Activated naive CD4-positive, alpha-beta T cell treated with anti-CD3 and anti-CD28 coated beads, Interleukin-2, amount 10 ng/mL, durations not matched to agents 7 days and 5 days (primary cell): ENCODE measurements at regions not wholly inside any gene's neighbourhood (a gene's known extent, or its start where the extent isn't known, plus 50 kb on each side); places are given as distances from the start of the nearest gene placed in this dataset.

Experiments
- CTCF ChIA-PET: fragments of 350-600 bp; sonication (Branson Sonifier 250); formaldehyde crosslinking; loops from one replicate; lab custom pipeline; 2021; ENCODE audit warnings: antibody characterized with exemption; lab: Charles Lee
- DNase-seq: peaks from one replicate; pipeline ENCODE4 v3.0.0-alpha.2; 2020
- H3K27ac Mint-ChIP-seq: one replicate; pipeline ENCODE4 v1.8.0; 2021; ENCODE audit warnings: mild to moderate bottlenecking, moderate library complexity, mixed read lengths
- H3K27me3 Mint-ChIP-seq: one replicate; pipeline ENCODE4 v1.8.0; 2021; ENCODE audit warnings: mild to moderate bottlenecking, mixed read lengths
- H3K36me3 Mint-ChIP-seq: one replicate; pipeline ENCODE4 v1.8.0; 2021; ENCODE audit warnings: mixed read lengths
- H3K4me1 Mint-ChIP-seq: one replicate; pipeline ENCODE4 v1.8.0; 2021; ENCODE audit warnings: mixed read lengths
- H3K4me3 Mint-ChIP-seq: one replicate; pipeline ENCODE4 v1.8.0; 2021; ENCODE audit warnings: mild to moderate bottlenecking, moderate library complexity, mixed read lengths
- H3K9me3 Mint-ChIP-seq: one replicate; pipeline ENCODE4 v1.8.0; 2021; ENCODE audit warnings: mixed read lengths

DNA sequence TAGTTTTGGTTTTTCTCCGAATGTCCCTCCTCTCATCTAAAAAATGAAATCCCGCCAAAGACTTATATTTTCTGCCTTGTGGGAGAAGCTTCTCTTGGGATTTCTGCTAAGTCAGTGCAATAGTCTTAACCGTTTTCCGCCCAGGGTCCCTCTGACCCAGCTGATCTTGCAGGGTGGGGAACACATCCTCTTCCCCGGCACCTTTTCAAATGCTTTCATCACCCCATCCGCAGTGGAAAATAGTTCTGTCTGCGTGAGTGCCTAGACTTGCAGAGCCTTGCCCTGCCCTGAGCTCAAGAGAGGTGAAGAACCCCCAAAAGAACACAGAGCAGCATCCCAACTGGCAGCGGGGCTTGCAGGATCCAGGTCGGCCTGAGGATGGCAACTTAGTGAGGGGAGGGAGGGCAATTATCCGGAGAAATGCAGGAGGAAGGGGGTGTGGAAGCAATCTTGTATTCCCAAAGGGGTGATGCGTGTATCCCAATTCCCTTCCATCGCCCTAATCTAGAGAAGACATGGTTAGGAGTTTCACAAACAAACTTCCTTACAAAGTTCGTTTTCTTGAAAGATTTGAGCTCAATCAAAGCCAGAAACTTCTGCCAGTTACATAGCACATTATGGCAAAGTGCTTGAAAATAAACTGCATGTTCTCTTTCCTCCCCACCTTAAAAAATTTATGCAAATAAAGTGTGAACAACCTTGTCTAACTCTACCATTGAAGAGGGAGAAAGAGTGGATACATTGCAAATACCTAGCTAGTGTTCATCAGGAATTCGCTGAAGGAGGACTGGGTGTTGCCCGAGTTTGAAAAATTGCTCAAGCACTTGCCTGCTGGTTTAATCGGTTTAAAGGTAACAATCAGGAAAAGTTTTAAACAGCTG lies 79.9 kb downstream of the NR2F2 start:
- CTCF ChIA-PET: interaction anchor here (0.9 kb wide), 1 partner anchor 83 kb away, joined by 3 read pairs; no protein-coding TSS in a partner anchor

DNA sequence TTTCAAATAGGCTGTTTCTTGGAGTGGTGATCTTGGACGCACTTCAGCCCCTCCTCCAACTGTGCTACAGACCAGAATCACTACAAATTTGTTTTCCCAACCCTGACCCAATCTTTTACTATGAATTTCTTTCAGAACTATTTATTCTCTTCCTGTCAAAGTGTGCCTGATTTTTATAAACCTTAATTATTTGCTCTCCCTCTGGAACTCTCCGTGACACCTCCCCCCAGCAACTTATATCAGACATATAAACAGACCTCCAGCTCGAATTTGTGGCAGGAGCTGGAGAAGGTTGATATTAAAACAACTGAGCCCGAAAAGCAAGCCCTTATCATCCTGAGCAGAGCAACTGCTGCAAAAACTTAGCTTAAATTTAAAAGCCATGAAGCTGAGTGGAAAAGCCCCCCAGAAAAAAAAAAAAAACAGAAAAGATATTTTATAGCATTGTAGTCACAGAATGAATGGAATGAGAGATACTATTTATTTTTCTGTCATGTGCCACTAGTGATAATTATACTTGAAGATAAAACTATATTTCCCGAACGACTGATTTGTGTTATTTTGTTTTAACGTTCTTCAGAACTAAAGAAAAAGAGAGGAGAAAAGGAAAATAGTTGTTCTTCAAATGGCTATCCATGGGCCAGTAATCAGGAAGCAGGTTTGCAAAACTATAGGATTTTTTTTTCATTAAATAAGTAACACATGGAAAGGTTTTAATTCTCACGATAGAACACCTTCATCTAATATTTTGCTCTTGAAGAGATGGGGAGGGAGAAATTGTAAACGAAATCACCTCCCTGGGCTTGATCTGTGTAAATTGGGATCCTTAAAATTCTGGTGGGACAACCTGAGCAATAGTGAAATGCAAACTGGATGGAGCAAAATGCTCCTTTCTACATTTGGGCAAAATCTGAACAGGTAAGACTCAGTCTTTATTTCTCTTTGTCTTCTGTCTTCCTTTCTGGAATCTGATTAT lies 80.8 kb downstream of the NR2F2 start:
- DNase-seq: no peak
- Mint-ChIP-seq H3K4me3 (no peak overlapping the region), H3K36me3 (no peaks in the 10 kb centered on the region), H3K27ac (no peak overlapping the region), H3K9me3 (no peaks in the 10 kb centered on the region), H3K4me1 (no peaks in the 10 kb centered on the region), H3K27me3 (peaks cover 94% of the 10 kb centered on the region)
- CTCF ChIA-PET: interaction anchor here (0.9 kb wide), 1 partner anchor 84 kb away, joined by 3 read pairs; no protein-coding TSS in a partner anchor

More for the DNA sequence above, 79.9 kb downstream of the NR2F2 start:
- Mint-ChIP-seq H3K4me3 (no peak overlapping the region), H3K9me3 (no peaks in the 10 kb centered on the region), H3K36me3 (no peaks in the 10 kb centered on the region), H3K27me3 (peaks cover 86% of the 10 kb centered on the region), H3K4me1 (no peaks in the 10 kb centered on the region), H3K27ac (no peak overlapping the region)
- no peak for DNase-seq

DNA sequence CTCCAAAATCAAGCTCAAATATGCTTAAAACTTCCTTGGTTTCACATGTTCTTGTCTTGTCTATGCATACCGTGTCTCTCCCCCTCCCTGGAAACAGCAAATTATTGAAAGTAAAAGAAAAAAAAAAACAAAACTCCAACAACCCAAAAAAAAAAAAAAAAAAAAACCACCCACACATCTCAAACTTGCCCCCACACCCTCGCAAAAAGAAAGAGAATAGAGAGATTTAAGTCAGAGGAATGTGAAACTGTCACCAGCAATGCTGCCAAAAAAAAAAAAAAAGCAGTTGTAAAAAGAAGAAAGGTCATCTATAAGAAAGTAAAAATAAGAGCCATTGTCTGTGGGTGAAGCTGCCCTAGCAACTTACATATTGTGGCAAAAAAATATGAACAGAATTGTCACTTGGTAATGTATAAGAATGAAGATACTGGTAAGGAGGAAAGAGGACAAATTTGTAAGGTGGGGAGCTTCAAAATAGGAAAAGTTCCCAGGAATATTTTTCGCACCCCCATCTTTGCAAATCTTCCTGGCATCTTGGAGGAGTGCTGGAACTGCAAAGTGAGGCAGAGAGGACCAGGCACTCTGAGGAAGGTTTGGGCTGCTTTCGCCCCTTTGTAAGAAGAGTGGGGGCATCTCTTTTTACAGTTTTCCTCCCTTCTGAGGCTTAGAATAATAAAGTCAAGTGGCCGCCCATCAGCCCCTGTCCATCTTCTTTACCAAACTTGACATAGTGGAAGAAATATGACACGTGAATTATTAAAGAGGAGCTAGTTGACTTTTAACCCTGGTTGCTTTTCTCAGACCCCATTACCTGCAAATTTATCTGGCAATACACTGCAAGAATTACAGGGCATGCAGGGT lies 81.8 kb downstream of the NR2F2 start:
- Mint-ChIP-seq H3K27ac (no peak overlapping the region), H3K4me1 (no peaks in the 10 kb centered on the region), H3K4me3 (no peak overlapping the region), H3K27me3 (peaks cover 100% of the 10 kb centered on the region), H3K9me3 (no peaks in the 10 kb centered on the region), H3K36me3 (no peaks in the 10 kb centered on the region)
- no peak for DNase-seq
- CTCF ChIA-PET: no interaction called here

DNA sequence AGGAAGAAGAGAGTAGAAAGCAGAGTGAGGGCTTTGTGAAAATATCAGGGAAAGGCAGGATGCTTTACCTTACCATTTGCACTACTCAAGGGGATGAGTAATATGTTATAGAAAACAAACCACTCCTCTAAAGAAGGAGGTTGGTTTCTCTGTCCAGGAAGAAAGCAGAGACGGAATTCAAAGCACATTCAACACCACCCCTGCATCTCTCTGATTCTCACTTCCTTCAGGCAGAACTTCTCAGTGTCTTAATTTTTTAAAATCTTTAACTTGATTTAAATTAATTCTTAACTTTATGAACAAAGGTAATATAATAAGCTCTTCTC lies 82.4 kb downstream of the NR2F2 start:
- Mint-ChIP-seq H3K36me3 (no peaks in the 10 kb centered on the region), H3K27me3 (peaks cover 100% of the 10 kb centered on the region), H3K9me3 (no peaks in the 10 kb centered on the region), H3K4me3 (no peak overlapping the region), H3K4me1 (no peaks in the 10 kb centered on the region), H3K27ac (no peak overlapping the region)
- CTCF ChIA-PET: no interaction called here
- DNase-seq: no peak

DNA sequence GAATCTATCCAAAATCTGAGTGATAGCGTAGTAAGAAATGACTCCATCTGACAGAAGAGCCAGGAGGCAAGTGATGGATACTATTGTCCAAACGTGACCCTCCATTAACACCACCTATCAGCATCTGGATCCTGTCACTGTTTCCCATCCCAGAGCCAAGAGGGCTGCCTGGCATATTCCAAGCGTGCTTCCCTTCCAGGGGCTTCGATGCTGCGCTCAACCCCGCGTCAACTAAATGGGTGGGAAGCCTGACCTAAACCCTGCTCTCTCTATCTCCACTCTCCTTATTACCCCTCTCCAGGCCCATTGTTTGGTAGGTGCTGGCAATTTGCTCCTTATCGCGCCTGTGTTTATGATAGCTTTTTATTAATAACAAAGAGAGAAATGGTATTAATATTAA lies 83.2 kb downstream of the NR2F2 start:
- Mint-ChIP-seq H3K9me3 (no peaks in the 10 kb centered on the region), H3K27ac (no peak overlapping the region), H3K36me3 (no peaks in the 10 kb centered on the region), H3K27me3 (peaks cover 100% of the 10 kb centered on the region), H3K4me3 (no peak overlapping the region), H3K4me1 (no peaks in the 10 kb centered on the region)
- CTCF ChIA-PET: no interaction called here
- no peak for DNase-seq

DNA sequence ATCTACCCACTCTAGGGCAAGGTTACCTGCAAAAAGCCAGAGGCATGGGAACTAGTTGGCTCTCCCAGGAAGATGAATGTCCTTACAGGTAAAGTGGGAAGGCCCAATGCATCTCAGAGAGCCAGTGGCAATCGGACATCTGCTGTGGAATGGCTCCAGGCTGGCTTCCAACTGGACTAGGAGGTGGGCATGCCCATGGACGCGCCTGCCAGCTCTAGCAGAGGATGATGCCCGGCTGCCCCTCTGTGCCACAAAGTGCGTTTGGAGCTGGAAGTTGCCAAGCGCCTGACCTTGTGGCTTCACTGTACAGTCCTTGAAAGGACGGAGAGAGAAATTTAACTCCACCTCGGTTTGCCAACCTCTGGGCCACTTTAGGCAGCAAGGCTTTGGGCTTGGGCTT lies 84.4 kb downstream of the NR2F2 start:
- Mint-ChIP-seq H3K27me3 (peaks cover 98% of the 10 kb centered on the region), H3K4me1 (no peaks in the 10 kb centered on the region), H3K4me3 (no peak overlapping the region), H3K9me3 (no peaks in the 10 kb centered on the region), H3K27ac (no peak overlapping the region), H3K36me3 (no peaks in the 10 kb centered on the region)
- CTCF ChIA-PET: no interaction called here
- DNase-seq: no peak

DNA sequence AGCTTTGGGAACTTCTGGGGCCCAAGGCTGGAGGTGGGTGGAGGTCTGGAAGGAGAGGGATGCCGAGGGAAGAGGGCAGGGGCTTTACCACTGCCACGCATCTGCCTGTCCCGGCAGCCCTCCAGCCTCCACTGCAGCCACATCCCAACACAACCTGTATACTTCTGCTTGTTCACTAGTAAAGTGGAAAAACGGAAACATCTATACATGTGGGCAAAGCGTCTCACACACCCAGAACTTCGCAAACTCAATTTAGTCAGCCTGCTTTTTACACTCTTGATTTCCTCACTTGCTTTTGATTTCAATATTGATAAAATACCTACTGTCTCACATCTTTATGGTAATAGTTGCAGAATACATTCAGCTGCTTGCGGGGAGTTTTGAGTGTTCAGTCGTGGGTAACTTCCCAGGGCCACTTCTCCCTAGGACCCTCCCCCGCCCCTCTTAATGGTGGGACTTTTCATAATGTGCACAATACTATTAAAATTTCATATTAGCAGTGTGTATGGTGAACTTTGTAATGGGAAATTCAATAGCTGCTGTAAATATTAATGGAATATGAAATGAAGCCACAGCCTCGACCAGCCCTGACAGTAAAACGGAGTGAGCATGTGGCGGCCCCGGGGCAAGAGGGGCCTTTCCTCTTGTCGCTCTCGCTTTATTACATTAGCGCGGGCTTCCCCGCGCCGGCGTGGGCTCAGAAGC lies 85.2 kb downstream of the NR2F2 start:
- Mint-ChIP-seq H3K4me3 (no peak overlapping the region), H3K27ac (no peak overlapping the region), H3K27me3 (peaks cover 90% of the 10 kb centered on the region), H3K4me1 (no peaks in the 10 kb centered on the region), H3K9me3 (no peaks in the 10 kb centered on the region), H3K36me3 (no peaks in the 10 kb centered on the region)
- no peak for DNase-seq
- CTCF ChIA-PET: no interaction called here

DNA sequence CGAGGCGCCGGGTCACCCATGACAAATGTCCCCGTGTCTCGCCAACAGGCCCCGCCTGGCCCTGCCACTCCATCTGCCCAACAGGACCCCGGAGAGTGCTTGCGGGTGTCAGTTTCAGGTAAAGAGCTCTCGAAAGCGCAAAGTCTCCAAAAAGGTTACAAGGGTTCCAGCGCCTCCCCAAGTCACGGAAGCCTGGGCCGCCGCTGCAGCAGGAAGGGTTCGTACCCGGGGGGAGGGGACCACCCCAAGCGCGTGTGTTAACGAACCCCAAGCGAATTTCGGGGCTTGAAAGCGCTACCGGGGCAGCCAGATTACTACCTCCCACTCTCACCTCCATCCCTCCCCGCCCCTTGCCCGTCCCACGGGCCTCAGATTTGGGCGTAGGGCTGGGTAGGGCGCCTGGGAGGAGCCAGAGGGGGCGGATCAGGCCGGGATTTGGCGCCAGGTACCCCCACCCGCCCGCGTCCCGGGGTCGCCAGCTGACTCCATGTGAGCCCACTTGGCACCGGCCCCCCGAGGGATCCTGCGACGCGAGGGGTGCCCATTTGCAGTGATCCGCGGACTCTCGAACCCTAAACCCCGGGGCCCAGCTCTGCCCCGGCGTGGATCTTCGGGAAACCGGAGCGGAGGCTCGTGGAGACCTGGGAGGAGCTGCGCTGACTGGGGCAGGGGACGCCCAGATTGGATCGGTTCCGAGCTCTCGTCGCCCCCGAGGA lies 85.9 kb downstream of the NR2F2 start:
- H3K36me3 Mint-ChIP-seq: no peaks in the 10 kb centered on the region
- no peak overlapping the region for H3K4me3 Mint-ChIP-seq
- CTCF ChIA-PET: no interaction called here
- peaks cover 87% of the 10 kb centered on the region for H3K27me3 Mint-ChIP-seq
- H3K9me3 Mint-ChIP-seq: no peaks in the 10 kb centered on the region
- no peaks in the 10 kb centered on the region for H3K4me1 Mint-ChIP-seq
- H3K27ac Mint-ChIP-seq: no peak overlapping the region
- DNase-seq: no peak

DNA sequence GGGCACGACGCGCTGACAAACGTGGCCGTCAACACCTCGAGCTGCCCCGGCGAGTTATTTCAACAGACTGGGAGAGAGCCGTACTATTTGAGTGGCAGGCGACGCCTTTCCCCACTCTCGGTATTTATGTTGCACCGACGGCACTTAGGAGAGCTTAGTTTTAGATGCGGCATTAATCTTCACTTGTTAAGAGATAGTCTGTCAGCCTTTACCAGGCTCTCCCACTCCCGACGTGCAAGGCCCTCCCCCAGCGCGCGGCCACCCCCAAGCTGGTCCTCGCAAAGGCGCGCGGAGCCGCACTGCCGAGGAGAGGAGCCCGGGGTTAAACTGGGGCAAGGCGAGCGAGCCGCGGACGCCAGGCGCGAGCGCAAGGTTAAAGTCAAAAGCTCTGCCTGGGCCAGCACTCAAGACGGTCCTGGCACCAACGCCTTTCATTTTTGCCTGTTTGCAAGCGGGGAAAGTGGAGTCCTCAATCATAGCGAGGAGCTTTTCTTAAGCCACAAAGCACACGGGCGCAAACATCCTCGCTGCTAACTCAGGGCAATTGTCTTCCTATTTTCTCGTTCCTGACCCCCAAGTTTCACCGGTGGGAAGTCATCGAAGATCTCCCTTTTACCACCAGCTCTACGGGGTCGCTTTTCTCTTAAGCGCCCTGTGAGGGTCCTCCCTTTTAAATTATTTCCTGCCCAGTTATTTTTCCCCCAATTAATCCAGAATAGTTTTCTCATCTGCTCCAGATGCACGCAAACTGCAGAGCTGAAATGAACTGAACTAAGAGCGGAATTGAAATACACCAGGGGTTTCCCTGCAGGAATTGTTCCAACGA lies 86.6 kb downstream of the NR2F2 start:
- no peaks in the 10 kb centered on the region for H3K4me1 Mint-ChIP-seq
- peaks cover 80% of the 10 kb centered on the region for H3K27me3 Mint-ChIP-seq
- CTCF ChIA-PET: no interaction called here
- DNase-seq: no peak
- no peaks in the 10 kb centered on the region for H3K36me3 Mint-ChIP-seq
- H3K9me3 Mint-ChIP-seq: no peaks in the 10 kb centered on the region
- H3K4me3 Mint-ChIP-seq: no peak overlapping the region
- no peak overlapping the region for H3K27ac Mint-ChIP-seq

DNA sequence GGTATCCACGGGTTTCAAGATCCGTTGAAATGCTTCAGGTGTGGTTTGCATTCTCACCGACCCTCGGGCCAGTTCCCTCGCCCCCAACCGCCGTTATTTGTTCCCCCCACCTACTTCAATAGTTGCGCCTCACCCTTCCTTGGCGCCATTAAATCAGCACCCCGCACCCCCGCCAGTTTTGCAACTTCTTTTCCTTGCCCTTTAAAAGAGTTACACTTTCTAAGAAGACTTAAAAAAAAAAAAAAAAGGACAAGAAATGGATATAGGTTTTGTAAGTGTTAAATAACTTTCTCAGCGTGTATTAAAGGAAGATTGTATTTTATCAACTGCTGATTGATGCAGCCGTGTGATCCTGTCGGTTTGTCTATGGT lies 87.2 kb downstream of the NR2F2 start:
- Mint-ChIP-seq H3K36me3 (no peaks in the 10 kb centered on the region), H3K4me3 (no peak overlapping the region), H3K4me1 (no peaks in the 10 kb centered on the region), H3K27me3 (peaks cover 74% of the 10 kb centered on the region), H3K9me3 (no peaks in the 10 kb centered on the region), H3K27ac (no peak overlapping the region)
- DNase-seq: no peak
- CTCF ChIA-PET: no interaction called here

DNA sequence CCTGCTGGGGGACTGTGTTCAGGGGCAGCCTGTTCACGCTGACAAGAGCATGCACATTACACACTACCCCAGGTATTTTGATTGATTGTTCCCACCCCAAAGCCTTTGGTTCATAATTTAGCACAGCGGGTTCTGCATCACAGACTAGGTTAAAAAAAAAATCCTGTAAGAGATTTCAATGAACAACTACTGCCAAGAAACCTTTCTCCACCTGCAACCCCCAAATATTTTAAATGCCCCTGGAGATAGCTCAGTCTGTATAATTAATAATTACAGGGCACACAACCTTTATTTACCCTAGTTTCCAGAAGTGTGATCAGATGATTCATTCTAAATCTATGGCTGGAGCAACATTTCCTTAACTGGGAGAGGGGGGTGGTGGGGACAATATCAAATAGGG lies 87.6 kb downstream of the NR2F2 start:
- H3K27me3 Mint-ChIP-seq: peaks cover 70% of the 10 kb centered on the region
- H3K27ac Mint-ChIP-seq: no peak overlapping the region
- H3K4me3 Mint-ChIP-seq: no peak overlapping the region
- H3K9me3 Mint-ChIP-seq: no peaks in the 10 kb centered on the region
- no peak for DNase-seq
- no peaks in the 10 kb centered on the region for H3K4me1 Mint-ChIP-seq
- CTCF ChIA-PET: no interaction called here
- no peaks in the 10 kb centered on the region for H3K36me3 Mint-ChIP-seq

DNA sequence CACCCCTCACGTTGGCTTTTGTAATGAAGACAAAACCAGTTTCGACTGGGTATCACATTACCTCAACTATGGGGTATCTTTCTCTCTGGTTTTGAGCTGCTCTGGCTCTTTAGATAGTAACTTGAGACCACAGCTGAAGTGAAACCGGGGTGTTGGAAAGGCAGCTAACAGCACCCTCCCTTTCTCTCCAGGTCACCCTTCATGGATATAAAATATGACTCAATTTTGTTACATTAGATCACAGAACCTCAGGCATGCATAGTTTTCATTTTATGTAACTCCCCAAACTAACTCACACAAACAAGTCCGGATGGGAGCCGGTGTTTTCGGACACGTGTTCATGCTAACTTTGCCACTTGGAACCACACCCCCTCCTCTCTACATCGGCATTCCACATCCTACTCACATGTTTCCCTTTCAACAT lies 90.7 kb downstream of the NR2F2 start:
- H3K27me3 Mint-ChIP-seq: peaks cover 40% of the 10 kb centered on the region
- H3K4me1 Mint-ChIP-seq: no peaks in the 10 kb centered on the region
- no peaks in the 10 kb centered on the region for H3K9me3 Mint-ChIP-seq
- no peaks in the 10 kb centered on the region for H3K36me3 Mint-ChIP-seq
- no peak overlapping the region for H3K4me3 Mint-ChIP-seq
- no peak for DNase-seq
- CTCF ChIA-PET: no interaction called here
- no peak overlapping the region for H3K27ac Mint-ChIP-seq
